ENCODE measurements at regions not wholly inside any gene's neighbourhood (a gene's known extent, or its start where the extent isn't known, plus 50 kb on each side); places are given as distances from the start of the nearest gene placed in this dataset.

DNA sequence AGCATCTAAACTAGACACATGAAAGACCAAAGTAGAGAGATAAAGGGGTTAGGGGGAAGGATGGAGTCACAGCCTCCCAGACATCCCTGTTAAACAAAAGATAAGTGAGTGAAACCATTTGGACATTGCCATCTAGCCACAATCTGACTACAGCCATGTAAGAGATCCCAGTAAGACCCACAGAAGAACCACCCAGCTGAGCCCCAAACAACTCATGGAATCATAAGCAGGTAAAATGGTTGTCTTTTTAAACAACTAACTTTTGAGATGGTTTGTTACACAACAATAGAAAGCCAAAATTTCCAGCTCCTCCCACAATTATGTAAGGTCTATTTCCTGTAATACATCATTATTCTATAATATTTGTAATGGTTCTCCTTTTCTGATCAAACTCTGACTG, 437.5 kb downstream of the IGSF11 start (continued):
- TF ChIP-seq BCL11A (IDR thresholded peaks at IDR 0.05; ENCODE audit: low read depth in 2 of 2, low read length in 2 of 2) = no peak
- TF ChIP-seq GTF2F1 (IDR thresholded peaks at IDR 0.05; ENCODE audit: borderline replicate concordance, low read depth, low read length) = no peak
- TF ChIP-seq SIRT6 (IDR thresholded peaks at IDR 0.05; ENCODE audit: low read length) = no peak
- no peak for TF ChIP-seq BACH1 (IDR thresholded peaks at IDR 0.05; ENCODE audit: low read length)
- no peak for TF ChIP-seq KDM5A (IDR thresholded peaks at IDR 0.05; ENCODE audit: low read length)
